Peyer's patch (tissue), 4 donors: ENCODE measurements at regions not wholly inside any gene's neighbourhood (a gene's known extent, or its start where the extent isn't known, plus 50 kb on each side); places are given as distances from the start of the nearest gene placed in this dataset.

ENCODE experiments used
- CTCF ChIP-seq, 6 experiments: fragments of 450-650 bp in 4 of 6; fragments of 200-600 bp in 2 of 6; sonication (generic) in 1 of 6; IDR thresholded peaks; one replicate each; pipeline ENCODE4 v1.5.1; 2017 to 2019; ENCODE audit warnings: antibody characterized with exemption in 6 of 6, mild to moderate bottlenecking in 3 of 6, moderate library complexity in 1 of 6
- POLR2A ChIP-seq, 2 donors: fragments of 450-650 bp; IDR thresholded peaks; one replicate each; pipeline ENCODE4 v1.5.1; 2017; ENCODE audit warnings: antibody characterized with exemption in 2 of 2, mild to moderate bottlenecking in 2 of 2, moderate library complexity in 2 of 2

- TF ChIP-seq CTCF (IDR thresholded peaks at IDR 0.05) (no peak), POLR2A (IDR thresholded peaks at IDR 0.05) (no peak)
Measured at GRCh38 chr4:55216863-55217635, 91.7 kb upstream of the KDR start.
